Prostate gland (tissue), 2 donors: ENCODE measurements at regions not wholly inside any gene's neighbourhood (a gene's known extent, or its start where the extent isn't known, plus 50 kb on each side); places are given as distances from the start of the nearest gene placed in this dataset.

Experiments used
- DNase-seq: peaks from one replicate; pipeline ENCODE4 v3.0.0-alpha.2; 2019; ENCODE audit warnings: low spot score
- H3K27ac ChIP-seq, 2 donors: fragments of 200-600 bp; sonication (generic); 2 replicates each; pipeline ENCODE4 v1.5.1; 2017 to 2019
- H3K27me3 ChIP-seq: fragments of 200-600 bp; sonication (generic); replicated peaks from 2 replicates; pipeline ENCODE4 v1.5.1; 2019; ENCODE audit not compliant: insufficient read depth
- H3K36me3 ChIP-seq, 2 donors: fragments of 200-600 bp; sonication (generic); 1 replicate in 1 of 2; 2 replicates in 1 of 2; pipeline versions ENCODE4 v1.5.1 to v1.8.1; 2017 to 2019
- H3K4me1 ChIP-seq: fragments of 200-600 bp; sonication (generic); replicated peaks from 2 replicates; pipeline ENCODE4 v1.5.1; 2019
- H3K4me3 ChIP-seq, 2 donors: fragments of 200-600 bp; sonication (generic); 2 replicates each; pipeline ENCODE4 v1.5.1; 2017 to 2019
- H3K9me3 ChIP-seq: fragments of 200-600 bp; sonication (generic); 2 replicates; pipeline ENCODE4 v1.5.1; 2017
- POLR2A ChIP-seq: fragments of 450-650 bp; IDR thresholded peaks from one replicate; pipeline ENCODE4 v1.6.1; 2016; ENCODE audit warnings: antibody characterized with exemption, mild to moderate bottlenecking
- POLR2AphosphoS5 ChIP-seq: sonication (generic); formaldehyde crosslinking; IDR thresholded peaks from one replicate; pipeline ENCODE4 v1.6.1; 2017; ENCODE audit warnings: antibody characterized with exemption
- WGBS: methylation state at CpG from one replicate; pipeline ENCODE4 v1.1.5; 2018; 5-methylcytosine and 5-hydroxymethylcytosine counted together
- intact Hi-C: fragments of 100-400 bp; cut with DNase I; formaldehyde crosslinking; loops from one replicate; pipeline ENCODE4 v1.14.2; 2022
- TF ChIP-seq, protein P1 (sequence below), 4 experiments: fragments of 200-600 bp in 2 of 4; fragments of 450-650 bp in 2 of 4; sonication (generic) in 2 of 4; IDR thresholded peaks; 1 replicate in 3 of 4; 2 replicates in 1 of 4; pipeline ENCODE4 v1.5.1; 2016 to 2019; ENCODE audit warnings: antibody characterized with exemption in 4 of 4, mild to moderate bottlenecking in 2 of 4, moderate library complexity in 2 of 4

DNA sequence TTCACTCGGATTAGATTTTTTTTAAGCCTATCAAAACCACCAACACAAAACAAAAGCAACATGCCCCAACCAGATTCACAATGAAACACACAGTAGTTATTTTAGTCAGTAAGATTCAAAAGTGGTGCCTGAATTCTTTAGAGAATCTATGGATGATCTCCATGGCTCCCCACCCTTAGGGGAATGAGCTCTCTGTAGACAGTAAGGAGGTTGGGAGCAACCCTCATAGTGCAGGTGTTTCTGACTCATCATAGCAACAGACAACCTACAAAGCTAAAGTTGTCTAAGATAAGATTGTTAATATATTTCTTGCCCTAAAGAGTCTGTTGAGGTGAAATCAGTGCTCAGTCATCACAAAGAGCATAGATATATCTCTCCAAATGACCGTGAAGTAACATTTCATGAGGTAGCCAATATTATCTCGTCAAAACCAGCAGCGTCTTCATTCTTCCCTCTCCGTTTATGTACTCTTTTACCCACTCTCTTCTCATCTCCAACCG is 78.3 kb downstream of the ADAMTS1 start:
- intact Hi-C loops, result loop anchor here (5.0 kb wide), 1 partner anchor 70 kb away; no protein-coding TSS in a partner anchor
- H3K27ac ChIP-seq, result no peak overlapping the region
- no peaks in the 10 kb centered on the region for H3K36me3 ChIP-seq
- no peak for DNase-seq
- 69% methylated on average over 6 of the region's 6 CpGs for WGBS
- H3K9me3 ChIP-seq, result no peaks in the 10 kb centered on the region
- no peaks in the 10 kb centered on the region for H3K27me3 ChIP-seq
- H3K4me1 ChIP-seq, result no peaks in the 10 kb centered on the region
- no peak overlapping the region for H3K4me3 ChIP-seq
- TF ChIP-seq, protein P1, sequence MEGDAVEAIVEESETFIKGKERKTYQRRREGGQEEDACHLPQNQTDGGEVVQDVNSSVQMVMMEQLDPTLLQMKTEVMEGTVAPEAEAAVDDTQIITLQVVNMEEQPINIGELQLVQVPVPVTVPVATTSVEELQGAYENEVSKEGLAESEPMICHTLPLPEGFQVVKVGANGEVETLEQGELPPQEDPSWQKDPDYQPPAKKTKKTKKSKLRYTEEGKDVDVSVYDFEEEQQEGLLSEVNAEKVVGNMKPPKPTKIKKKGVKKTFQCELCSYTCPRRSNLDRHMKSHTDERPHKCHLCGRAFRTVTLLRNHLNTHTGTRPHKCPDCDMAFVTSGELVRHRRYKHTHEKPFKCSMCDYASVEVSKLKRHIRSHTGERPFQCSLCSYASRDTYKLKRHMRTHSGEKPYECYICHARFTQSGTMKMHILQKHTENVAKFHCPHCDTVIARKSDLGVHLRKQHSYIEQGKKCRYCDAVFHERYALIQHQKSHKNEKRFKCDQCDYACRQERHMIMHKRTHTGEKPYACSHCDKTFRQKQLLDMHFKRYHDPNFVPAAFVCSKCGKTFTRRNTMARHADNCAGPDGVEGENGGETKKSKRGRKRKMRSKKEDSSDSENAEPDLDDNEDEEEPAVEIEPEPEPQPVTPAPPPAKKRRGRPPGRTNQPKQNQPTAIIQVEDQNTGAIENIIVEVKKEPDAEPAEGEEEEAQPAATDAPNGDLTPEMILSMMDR (IDR thresholded peaks at IDR 0.05), result no peak
- TF ChIP-seq POLR2A (no peak), POLR2AphosphoS5 (no peak)

DNA sequence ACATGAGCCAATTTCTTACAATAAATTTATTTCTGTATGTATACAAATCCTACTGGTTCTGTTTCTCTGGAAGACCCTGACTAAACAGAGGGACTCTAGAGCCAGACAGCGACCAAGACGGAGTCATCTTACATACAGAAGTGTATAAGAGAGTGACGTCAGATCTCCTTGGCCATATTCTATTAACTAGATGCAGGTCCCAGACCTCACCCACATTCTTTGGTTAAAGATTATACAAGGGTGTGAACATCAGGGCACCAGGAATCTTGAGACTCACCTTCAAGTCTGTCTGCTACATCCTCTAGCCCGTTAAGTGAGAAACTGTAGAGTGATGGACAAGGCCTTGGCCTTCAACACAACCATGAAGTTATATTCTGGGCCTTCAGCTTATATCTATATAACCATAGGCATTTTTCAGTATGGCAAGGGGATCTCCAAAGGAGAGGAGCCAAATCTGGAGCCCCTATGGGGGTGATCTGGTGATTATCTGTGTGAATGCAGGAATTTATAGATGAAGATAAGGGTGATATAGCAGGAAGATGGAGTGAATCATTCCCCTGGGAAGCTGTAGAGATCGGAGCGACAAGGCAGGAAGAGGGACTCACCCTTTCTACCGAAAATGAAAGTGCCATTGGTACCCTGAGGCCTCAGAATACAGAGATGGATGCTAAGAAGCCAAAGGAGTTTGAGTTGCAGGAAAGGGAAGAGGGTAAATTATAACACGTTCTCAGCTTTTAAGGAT is 83.9 kb downstream of the ADAMTS1 start:
- Histone ChIP-seq H3K27me3 (no peaks in the 10 kb centered on the region), H3K27ac (no peak overlapping the region), H3K4me1 (no peaks in the 10 kb centered on the region), H3K9me3 (no peaks in the 10 kb centered on the region), H3K4me3 (no peak overlapping the region), H3K36me3 (no peaks in the 10 kb centered on the region)
- no peak for DNase-seq
- 95% methylated on average over 8 of the region's 8 CpGs for WGBS
- intact Hi-C loops, result no loop called here
- TF ChIP-seq POLR2A (no peak), POLR2AphosphoS5 (no peak)
- TF ChIP-seq, protein P1 (IDR thresholded peaks at IDR 0.05), result no peak

DNA sequence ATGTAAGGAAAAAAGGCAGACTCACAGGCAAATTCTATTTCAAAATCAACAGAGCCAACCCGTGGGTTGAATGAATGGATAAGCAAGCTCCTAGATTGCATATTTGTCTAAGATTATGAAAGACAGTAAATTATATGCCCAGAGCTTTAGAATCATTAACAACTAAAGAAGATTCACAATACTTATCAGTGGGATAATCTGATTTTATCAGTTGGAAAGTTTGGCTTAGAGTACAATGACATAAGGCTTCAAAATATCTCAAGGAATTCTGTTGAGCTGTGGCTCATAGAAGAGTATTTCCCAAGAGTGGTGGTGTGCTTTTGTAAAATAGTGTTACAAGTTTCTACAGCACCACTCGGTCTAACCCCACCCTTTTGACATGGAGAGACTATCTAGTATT is 85.5 kb downstream of the ADAMTS1 start:
- intact Hi-C loops, result no loop called here
- H3K36me3 ChIP-seq, result no peaks in the 10 kb centered on the region
- DNase-seq, result no peak
- no peak overlapping the region for H3K27ac ChIP-seq
- TF ChIP-seq, protein P1 (IDR thresholded peaks at IDR 0.05), result no peak
- no peak for TF ChIP-seq POLR2AphosphoS5
- no peak for TF ChIP-seq POLR2A
- no peaks in the 10 kb centered on the region for H3K4me1 ChIP-seq
- 62% methylated on average over 2 of the region's 2 CpGs for WGBS
- no peaks in the 10 kb centered on the region for H3K27me3 ChIP-seq
- no peaks in the 10 kb centered on the region for H3K9me3 ChIP-seq
- H3K4me3 ChIP-seq, result no peak overlapping the region

DNA sequence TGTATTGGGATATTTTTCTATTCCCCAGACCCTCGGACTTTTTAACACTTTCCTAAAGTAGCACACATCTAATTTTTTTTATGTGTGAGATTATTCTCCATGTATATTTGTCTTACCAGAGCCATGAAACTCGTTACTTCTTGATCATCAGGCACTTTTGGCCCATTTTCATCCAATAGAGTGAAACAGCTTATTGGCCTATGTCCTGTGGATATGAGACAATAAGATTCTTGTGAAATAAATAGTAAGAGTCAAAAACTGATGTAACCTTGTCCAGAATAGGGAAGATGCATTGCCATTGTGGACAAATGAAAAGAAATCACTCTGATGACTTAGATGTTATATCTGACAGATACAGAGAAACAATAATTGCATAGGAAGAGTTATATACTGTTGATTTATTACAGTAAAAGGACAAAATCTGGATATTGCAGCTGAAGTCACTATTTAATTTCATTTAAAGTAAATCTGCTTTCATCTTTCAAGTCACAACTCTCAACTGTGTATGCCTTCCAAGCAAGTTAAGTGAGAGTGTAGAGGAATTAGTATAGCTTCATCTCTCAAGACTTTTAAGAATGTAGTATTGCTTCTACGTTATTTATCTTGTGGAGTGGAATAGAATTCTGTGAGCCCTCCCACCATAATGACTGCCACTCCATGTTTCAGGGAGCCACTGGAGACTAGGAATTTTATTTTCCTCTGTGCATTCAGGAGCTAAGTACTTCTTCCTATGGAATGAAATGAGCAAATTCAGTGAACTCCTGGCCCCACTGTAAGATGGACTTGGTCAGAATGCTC is 86.9 kb downstream of the ADAMTS1 start:
- Histone ChIP-seq H3K27me3 (no peaks in the 10 kb centered on the region), H3K4me3 (no peak overlapping the region), H3K4me1 (no peaks in the 10 kb centered on the region), H3K36me3 (no peaks in the 10 kb centered on the region), H3K27ac (no peak overlapping the region), H3K9me3 (no peaks in the 10 kb centered on the region)
- TF ChIP-seq POLR2AphosphoS5, result no peak
- TF ChIP-seq, protein P1 (IDR thresholded peaks at IDR 0.05), result no peak
- WGBS, result 85% methylated on average over 3 of the region's 3 CpGs
- no peak for DNase-seq
- intact Hi-C loops, result no loop called here
